ENCODE measurements at regions not wholly inside any gene's neighbourhood (a gene's known extent, or its start where the extent isn't known, plus 50 kb on each side); places are given as distances from the start of the nearest gene placed in this dataset.
A peak's percentile ranks its signal among the peaks of the same experiment; 100 is the strongest.

DNA sequence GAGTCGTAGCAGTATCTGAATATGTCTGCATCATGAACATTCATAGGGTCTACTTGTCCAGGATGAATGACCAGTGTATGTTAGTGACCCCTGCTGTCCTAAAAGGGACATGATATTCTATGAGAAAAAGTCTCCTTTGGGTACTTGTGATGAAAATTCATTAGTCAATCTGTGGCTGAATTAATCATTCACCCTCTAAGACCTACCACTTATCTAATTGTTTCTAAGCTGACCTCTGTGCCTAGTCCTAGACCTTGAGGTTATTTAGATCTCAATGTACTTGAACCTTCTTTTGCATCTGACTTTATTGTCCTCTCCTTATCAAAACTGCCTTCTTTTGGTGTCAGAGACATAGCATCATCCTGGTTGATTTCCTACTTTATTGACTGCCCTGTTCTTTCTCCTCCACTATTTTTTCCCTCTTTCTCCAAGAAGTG, 799.3 kb downstream of the DIPK2A start:
- TF ChIP-seq EZH2phosphoT487 (IDR thresholded peaks at IDR 0.05; ENCODE audit: unreplicated experiment) = no peak
- TF ChIP-seq, protein P1, sequence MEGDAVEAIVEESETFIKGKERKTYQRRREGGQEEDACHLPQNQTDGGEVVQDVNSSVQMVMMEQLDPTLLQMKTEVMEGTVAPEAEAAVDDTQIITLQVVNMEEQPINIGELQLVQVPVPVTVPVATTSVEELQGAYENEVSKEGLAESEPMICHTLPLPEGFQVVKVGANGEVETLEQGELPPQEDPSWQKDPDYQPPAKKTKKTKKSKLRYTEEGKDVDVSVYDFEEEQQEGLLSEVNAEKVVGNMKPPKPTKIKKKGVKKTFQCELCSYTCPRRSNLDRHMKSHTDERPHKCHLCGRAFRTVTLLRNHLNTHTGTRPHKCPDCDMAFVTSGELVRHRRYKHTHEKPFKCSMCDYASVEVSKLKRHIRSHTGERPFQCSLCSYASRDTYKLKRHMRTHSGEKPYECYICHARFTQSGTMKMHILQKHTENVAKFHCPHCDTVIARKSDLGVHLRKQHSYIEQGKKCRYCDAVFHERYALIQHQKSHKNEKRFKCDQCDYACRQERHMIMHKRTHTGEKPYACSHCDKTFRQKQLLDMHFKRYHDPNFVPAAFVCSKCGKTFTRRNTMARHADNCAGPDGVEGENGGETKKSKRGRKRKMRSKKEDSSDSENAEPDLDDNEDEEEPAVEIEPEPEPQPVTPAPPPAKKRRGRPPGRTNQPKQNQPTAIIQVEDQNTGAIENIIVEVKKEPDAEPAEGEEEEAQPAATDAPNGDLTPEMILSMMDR (conservative IDR thresholded peaks at IDR 0.05; ENCODE audit: low read depth in 2 of 2) = peak; percentile 49 to 64
- H3K36me3 Mint-ChIP-seq (ENCODE audit: low read depth) = no peaks in the 10 kb centered on the region
- Histone ChIP-seq H3K79me2 (replicated peaks; ENCODE audit: insufficient read depth) (no peaks in the 10 kb centered on the region), H3K36me3 (ENCODE audit: insufficient read depth) (no peaks in the 10 kb centered on the region), H3K27me3 (ENCODE audit: insufficient read depth) (no peaks in the 10 kb centered on the region), H3K9me2 (ENCODE audit: insufficient read depth) (peaks cover 5% of the 10 kb centered on the region), H3F3A (replicated peaks; ENCODE audit: low read depth) (no peaks in the 10 kb centered on the region), H3K4me2 (no peak overlapping the region), H4K20me1 (replicated peaks; ENCODE audit: insufficient read depth) (no peaks in the 10 kb centered on the region), H3K27ac (ENCODE audit: low read depth) (no peak overlapping the region), H3K4me1 (ENCODE audit: insufficient read depth) (no peaks in the 10 kb centered on the region), H2AFZ (no peak overlapping the region), H3K4me3 (no peak overlapping the region)
- DNase-seq (ENCODE audit: low spot score) (peak; percentile 45), ATAC-seq (0 out of 3 replicates have a peak, but pooled peaks have one; percentile 32)
- H3K9me3 Mint-ChIP-seq = no peaks in the 10 kb centered on the region
- no peak overlapping the region for H3K27ac Mint-ChIP-seq
- peaks cover 1% of the 10 kb centered on the region for H3K27me3 Mint-ChIP-seq (ENCODE audit: insufficient read depth, low read depth, poor library complexity)
- no peaks in the 10 kb centered on the region for H3K4me1 Mint-ChIP-seq
- H3K4me3 Mint-ChIP-seq = no peak overlapping the region

DNA sequence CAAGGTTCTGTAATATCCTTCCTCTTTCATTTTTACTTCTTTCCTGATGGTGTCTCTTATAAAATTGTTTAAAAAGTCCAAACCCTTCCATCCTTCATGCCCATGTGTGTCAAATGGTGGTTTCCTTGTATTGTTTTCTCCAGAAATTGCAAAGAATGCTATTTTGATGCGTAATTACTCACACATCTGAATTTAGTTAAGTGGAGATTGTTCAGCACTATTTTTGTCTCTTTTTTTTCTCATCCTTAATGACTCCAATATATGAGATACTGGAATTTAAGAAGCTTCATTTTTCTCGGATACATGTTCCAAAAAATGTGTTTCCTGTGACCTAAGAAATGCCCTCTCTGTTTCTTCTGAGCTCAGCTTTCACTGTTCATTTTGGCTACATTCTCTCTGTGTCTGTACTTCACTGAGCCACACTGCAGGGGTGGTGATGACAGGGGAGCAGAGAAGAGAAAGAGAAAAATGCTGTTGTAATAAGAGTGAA, 799.8 kb downstream of the DIPK2A start:
- H3K27ac Mint-ChIP-seq = no peak overlapping the region
- no peak overlapping the region for H3K4me2 ChIP-seq

More for the DNA sequence above, 799.8 kb downstream of the DIPK2A start:
- Mint-ChIP-seq H3K4me3 (no peak overlapping the region), H3K9me3 (no peaks in the 10 kb centered on the region), H3K4me1 (no peaks in the 10 kb centered on the region), H3K27me3 (ENCODE audit: insufficient read depth, low read depth, poor library complexity) (peaks cover 1% of the 10 kb centered on the region), H3K36me3 (ENCODE audit: low read depth) (no peaks in the 10 kb centered on the region)
- Histone ChIP-seq H3K36me3 (ENCODE audit: insufficient read depth) (no peaks in the 10 kb centered on the region), H3K27ac (ENCODE audit: low read depth) (no peak overlapping the region), H3K4me3 (no peak overlapping the region), H3F3A (replicated peaks; ENCODE audit: low read depth) (no peaks in the 10 kb centered on the region), H3K79me2 (replicated peaks; ENCODE audit: insufficient read depth) (no peaks in the 10 kb centered on the region), H2AFZ (no peak overlapping the region), H3K27me3 (ENCODE audit: insufficient read depth) (no peaks in the 10 kb centered on the region), H3K9me2 (ENCODE audit: insufficient read depth) (peaks cover 5% of the 10 kb centered on the region), H4K20me1 (replicated peaks; ENCODE audit: insufficient read depth) (no peaks in the 10 kb centered on the region), H3K4me1 (ENCODE audit: insufficient read depth) (no peaks in the 10 kb centered on the region)
- DNase-seq (ENCODE audit: low spot score) (no peak), ATAC-seq (no peak)
- TF ChIP-seq, protein P2, sequence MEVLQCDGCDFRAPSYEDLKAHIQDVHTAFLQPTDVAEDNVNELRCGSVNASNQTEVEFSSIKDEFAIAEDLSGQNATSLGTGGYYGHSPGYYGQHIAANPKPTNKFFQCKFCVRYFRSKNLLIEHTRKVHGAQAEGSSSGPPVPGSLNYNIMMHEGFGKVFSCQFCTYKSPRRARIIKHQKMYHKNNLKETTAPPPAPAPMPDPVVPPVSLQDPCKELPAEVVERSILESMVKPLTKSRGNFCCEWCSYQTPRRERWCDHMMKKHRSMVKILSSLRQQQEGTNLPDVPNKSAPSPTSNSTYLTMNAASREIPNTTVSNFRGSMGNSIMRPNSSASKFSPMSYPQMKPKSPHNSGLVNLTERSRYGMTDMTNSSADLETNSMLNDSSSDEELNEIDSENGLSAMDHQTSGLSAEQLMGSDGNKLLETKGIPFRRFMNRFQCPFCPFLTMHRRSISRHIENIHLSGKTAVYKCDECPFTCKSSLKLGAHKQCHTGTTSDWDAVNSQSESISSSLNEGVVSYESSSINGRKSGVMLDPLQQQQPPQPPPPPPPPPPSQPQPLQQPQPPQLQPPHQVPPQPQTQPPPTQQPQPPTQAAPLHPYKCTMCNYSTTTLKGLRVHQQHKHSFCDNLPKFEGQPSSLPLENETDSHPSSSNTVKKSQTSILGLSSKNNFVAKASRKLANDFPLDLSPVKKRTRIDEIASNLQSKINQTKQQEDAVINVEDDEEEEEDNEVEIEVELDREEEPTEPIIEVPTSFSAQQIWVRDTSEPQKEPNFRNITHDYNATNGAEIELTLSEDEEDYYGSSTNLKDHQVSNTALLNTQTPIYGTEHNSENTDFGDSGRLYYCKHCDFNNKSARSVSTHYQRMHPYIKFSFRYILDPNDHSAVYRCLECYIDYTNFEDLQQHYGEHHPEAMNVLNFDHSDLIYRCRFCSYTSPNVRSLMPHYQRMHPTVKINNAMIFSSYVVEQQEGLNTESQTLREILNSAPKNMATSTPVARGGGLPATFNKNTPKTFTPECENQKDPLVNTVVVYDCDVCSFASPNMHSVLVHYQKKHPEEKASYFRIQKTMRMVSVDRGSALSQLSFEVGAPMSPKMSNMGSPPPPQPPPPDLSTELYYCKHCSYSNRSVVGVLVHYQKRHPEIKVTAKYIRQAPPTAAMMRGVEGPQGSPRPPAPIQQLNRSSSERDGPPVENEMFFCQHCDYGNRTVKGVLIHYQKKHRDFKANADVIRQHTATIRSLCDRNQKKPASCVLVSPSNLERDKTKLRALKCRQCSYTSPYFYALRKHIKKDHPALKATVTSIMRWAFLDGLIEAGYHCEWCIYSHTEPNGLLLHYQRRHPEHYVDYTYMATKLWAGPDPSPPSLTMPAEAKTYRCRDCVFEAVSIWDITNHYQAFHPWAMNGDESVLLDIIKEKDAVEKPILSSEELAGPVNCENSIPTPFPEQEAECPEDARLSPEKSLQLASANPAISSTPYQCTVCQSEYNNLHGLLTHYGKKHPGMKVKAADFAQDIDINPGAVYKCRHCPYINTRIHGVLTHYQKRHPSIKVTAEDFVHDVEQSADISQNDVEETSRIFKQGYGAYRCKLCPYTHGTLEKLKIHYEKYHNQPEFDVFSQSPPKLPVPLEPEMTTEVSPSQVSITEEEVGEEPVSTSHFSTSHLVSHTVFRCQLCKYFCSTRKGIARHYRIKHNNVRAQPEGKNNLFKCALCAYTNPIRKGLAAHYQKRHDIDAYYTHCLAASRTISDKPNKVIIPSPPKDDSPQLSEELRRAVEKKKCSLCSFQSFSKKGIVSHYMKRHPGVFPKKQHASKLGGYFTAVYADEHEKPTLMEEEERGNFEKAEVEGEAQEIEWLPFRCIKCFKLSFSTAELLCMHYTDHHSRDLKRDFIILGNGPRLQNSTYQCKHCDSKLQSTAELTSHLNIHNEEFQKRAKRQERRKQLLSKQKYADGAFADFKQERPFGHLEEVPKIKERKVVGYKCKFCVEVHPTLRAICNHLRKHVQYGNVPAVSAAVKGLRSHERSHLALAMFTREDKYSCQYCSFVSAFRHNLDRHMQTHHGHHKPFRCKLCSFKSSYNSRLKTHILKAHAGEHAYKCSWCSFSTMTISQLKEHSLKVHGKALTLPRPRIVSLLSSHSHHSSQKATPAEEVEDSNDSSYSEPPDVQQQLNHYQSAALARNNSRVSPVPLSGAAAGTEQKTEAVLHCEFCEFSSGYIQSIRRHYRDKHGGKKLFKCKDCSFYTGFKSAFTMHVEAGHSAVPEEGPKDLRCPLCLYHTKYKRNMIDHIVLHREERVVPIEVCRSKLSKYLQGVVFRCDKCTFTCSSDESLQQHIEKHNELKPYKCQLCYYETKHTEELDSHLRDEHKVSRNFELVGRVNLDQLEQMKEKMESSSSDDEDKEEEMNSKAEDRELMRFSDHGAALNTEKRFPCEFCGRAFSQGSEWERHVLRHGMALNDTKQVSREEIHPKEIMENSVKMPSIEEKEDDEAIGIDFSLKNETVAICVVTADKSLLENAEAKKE (CRISPR knock-in tag; IDR thresholded peaks at IDR 0.05) = no peak
- TF ChIP-seq STAT1 (IDR thresholded peaks at IDR 0.05; ENCODE audit: unreplicated experiment) (no peak), EZH2phosphoT487 (IDR thresholded peaks at IDR 0.05; ENCODE audit: unreplicated experiment) (no peak), POLR2AphosphoS5 (IDR thresholded peaks at IDR 0.05; ENCODE audit: low read depth) (no peak), JUNB (IDR thresholded peaks at IDR 0.05; ENCODE audit: unreplicated experiment) (no peak), ZNF331 (CRISPR knock-in tag; IDR thresholded peaks at IDR 0.05; ENCODE audit: low read depth) (no peak)
- TF ChIP-seq, protein P3, sequence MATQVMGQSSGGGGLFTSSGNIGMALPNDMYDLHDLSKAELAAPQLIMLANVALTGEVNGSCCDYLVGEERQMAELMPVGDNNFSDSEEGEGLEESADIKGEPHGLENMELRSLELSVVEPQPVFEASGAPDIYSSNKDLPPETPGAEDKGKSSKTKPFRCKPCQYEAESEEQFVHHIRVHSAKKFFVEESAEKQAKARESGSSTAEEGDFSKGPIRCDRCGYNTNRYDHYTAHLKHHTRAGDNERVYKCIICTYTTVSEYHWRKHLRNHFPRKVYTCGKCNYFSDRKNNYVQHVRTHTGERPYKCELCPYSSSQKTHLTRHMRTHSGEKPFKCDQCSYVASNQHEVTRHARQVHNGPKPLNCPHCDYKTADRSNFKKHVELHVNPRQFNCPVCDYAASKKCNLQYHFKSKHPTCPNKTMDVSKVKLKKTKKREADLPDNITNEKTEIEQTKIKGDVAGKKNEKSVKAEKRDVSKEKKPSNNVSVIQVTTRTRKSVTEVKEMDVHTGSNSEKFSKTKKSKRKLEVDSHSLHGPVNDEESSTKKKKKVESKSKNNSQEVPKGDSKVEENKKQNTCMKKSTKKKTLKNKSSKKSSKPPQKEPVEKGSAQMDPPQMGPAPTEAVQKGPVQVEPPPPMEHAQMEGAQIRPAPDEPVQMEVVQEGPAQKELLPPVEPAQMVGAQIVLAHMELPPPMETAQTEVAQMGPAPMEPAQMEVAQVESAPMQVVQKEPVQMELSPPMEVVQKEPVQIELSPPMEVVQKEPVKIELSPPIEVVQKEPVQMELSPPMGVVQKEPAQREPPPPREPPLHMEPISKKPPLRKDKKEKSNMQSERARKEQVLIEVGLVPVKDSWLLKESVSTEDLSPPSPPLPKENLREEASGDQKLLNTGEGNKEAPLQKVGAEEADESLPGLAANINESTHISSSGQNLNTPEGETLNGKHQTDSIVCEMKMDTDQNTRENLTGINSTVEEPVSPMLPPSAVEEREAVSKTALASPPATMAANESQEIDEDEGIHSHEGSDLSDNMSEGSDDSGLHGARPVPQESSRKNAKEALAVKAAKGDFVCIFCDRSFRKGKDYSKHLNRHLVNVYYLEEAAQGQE (IDR thresholded peaks at IDR 0.05; ENCODE audit: unreplicated experiment) = no peak
- TF ChIP-seq, protein P4, sequence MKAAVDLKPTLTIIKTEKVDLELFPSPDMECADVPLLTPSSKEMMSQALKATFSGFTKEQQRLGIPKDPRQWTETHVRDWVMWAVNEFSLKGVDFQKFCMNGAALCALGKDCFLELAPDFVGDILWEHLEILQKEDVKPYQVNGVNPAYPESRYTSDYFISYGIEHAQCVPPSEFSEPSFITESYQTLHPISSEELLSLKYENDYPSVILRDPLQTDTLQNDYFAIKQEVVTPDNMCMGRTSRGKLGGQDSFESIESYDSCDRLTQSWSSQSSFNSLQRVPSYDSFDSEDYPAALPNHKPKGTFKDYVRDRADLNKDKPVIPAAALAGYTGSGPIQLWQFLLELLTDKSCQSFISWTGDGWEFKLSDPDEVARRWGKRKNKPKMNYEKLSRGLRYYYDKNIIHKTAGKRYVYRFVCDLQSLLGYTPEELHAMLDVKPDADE (IDR thresholded peaks at IDR 0.05) = no peak
